ENCODE measurements at regions not wholly inside any gene's neighbourhood (a gene's known extent, or its start where the extent isn't known, plus 50 kb on each side); places are given as distances from the start of the nearest gene placed in this dataset.

DNA sequence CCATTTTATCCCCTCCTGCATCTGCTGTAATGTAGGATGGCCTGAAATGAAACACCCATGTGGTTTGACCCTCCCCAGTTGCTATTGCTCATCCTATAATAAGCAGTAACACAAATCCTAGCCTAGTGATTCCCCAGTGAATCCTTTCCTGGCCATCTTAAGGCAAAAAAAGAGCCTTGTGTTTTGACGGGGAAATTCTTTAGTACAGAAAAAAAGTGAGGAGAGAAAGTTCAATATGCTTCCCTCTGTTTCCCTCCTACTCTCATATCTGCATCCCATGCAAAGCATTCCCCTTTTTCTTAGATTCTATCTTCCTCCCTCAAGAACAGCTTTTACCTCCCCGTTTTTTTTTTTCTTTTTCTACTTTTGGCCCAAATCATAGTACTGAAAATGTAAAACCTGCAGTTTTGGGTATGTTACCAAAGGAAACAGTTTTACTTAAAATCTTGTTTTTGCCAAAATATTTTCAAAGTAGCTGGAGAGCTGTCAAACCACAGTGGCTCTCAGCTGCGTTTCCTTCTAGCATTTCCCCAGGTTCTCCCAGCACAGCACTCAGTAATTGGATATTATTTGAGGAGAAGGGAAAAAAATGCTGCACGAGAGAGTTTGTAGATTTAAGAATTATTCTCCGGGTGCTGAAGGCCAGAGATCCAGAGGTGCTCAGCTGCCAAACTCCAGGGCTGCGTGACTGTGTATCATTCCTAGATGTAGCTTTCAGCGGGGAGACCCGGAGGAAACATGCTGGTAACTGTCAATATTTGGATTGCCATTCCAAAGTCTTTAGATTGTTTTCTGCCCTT, 321.4 kb downstream of the NPR3 start:
- Mint-ChIP-seq H3K4me3 (ENCODE audit: unreplicated experiment) (no peak overlapping the region), H3K27me3 (ENCODE audit: low read depth, unreplicated experiment) (peaks cover 4% of the 10 kb centered on the region), H3K9me3 (ENCODE audit: unreplicated experiment) (peaks cover 1% of the 10 kb centered on the region), H3K4me1 (ENCODE audit: low read depth, unreplicated experiment) (no peaks in the 10 kb centered on the region), H3K27ac (ENCODE audit: unreplicated experiment) (no peak overlapping the region), H3K36me3 (ENCODE audit: low read depth, unreplicated experiment) (no peaks in the 10 kb centered on the region)
- Histone ChIP-seq H3K4me1 (ENCODE audit: insufficient read depth, low read length) (peaks cover 14% of the 10 kb centered on the region), H3K79me2 (ENCODE audit: insufficient read depth, low read length) (no peaks in the 10 kb centered on the region), H3K9ac (ENCODE audit: low read length) (peak overlapping the region; percentile 42), H3K36me3 (ENCODE audit: insufficient read depth, low read length) (no peaks in the 10 kb centered on the region), H3K4me2 (ENCODE audit: low read length) (peak overlapping the region; percentile 54), H3K27me3 (ENCODE audit: insufficient read depth, low read length) (no peaks in the 10 kb centered on the region), H3K27ac (ENCODE audit: low read depth, low read length) (peak overlapping the region; percentile 28), H3K9me3 (ENCODE audit: insufficient read depth, low read depth, low read length) (no peaks in the 10 kb centered on the region), H3K4me3 (ENCODE audit: insufficient read depth, low read depth, low read length) (no peak overlapping the region), H2AFZ (ENCODE audit: low read depth, low read length) (no peak overlapping the region), H4K20me1 (ENCODE audit: insufficient read depth, low read length) (no peaks in the 10 kb centered on the region)
- DNase-seq (ENCODE audit: low read depth) = peak; percentile 59
- no peak for TF ChIP-seq EZH2 (IDR thresholded peaks at IDR 0.05; ENCODE audit: insufficient read depth, low read length)
- TF ChIP-seq, protein P1, sequence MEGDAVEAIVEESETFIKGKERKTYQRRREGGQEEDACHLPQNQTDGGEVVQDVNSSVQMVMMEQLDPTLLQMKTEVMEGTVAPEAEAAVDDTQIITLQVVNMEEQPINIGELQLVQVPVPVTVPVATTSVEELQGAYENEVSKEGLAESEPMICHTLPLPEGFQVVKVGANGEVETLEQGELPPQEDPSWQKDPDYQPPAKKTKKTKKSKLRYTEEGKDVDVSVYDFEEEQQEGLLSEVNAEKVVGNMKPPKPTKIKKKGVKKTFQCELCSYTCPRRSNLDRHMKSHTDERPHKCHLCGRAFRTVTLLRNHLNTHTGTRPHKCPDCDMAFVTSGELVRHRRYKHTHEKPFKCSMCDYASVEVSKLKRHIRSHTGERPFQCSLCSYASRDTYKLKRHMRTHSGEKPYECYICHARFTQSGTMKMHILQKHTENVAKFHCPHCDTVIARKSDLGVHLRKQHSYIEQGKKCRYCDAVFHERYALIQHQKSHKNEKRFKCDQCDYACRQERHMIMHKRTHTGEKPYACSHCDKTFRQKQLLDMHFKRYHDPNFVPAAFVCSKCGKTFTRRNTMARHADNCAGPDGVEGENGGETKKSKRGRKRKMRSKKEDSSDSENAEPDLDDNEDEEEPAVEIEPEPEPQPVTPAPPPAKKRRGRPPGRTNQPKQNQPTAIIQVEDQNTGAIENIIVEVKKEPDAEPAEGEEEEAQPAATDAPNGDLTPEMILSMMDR (IDR thresholded peaks at IDR 0.05; ENCODE audit: insufficient read depth, low read depth, low read length) = no peak
- no peak for FAIRE-seq

DNA sequence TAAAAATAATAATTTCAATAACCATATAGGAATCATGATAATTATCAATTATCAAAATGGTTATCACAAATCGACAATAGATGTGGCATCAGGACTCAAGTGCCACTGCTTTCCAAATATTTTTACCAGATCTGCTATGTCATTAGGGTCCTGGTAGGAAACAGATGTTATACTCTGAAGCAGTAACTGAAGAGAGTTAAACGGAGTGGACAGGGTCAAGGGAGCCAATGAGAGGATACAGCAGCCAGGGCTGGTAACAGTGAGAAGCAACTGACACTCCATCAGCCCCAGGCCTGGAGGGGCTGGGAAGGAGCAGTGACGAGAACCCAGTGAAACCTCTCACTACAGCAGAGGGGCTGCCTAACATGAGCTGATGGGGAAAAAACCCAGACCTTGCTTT, 322.4 kb downstream of the NPR3 start:
- H3K4me1 Mint-ChIP-seq (ENCODE audit: low read depth, unreplicated experiment) = no peaks in the 10 kb centered on the region
- H3K4me3 ChIP-seq (ENCODE audit: insufficient read depth, low read depth, low read length) = no peak overlapping the region
- H3K4me1 ChIP-seq (ENCODE audit: insufficient read depth, low read length) = peaks cover 14% of the 10 kb centered on the region
- TF ChIP-seq, protein P1 (IDR thresholded peaks at IDR 0.05; ENCODE audit: insufficient read depth, low read depth, low read length) = no peak
- TF ChIP-seq EZH2 (IDR thresholded peaks at IDR 0.05; ENCODE audit: insufficient read depth, low read length) = no peak
- no peaks in the 10 kb centered on the region for H3K9me3 ChIP-seq (ENCODE audit: insufficient read depth, low read depth, low read length)
- no peak overlapping the region for H3K4me3 Mint-ChIP-seq (ENCODE audit: unreplicated experiment)
- H3K36me3 Mint-ChIP-seq (ENCODE audit: low read depth, unreplicated experiment) = no peaks in the 10 kb centered on the region
- no peak overlapping the region for H3K4me2 ChIP-seq (ENCODE audit: low read length)
- H3K27ac ChIP-seq (ENCODE audit: low read depth, low read length) = no peak overlapping the region
- H3K27me3 Mint-ChIP-seq (ENCODE audit: low read depth, unreplicated experiment) = no peaks in the 10 kb centered on the region
- no peak for DNase-seq (ENCODE audit: low read depth)
- H3K27me3 ChIP-seq (ENCODE audit: insufficient read depth, low read length) = no peaks in the 10 kb centered on the region
- H3K79me2 ChIP-seq (ENCODE audit: insufficient read depth, low read length) = no peaks in the 10 kb centered on the region
- H3K9ac ChIP-seq (ENCODE audit: low read length) = no peak overlapping the region
- no peak overlapping the region for H2AFZ ChIP-seq (ENCODE audit: low read depth, low read length)
- H4K20me1 ChIP-seq (ENCODE audit: insufficient read depth, low read length) = no peaks in the 10 kb centered on the region
- no peaks in the 10 kb centered on the region for H3K36me3 ChIP-seq (ENCODE audit: insufficient read depth, low read length)
- H3K27ac Mint-ChIP-seq (ENCODE audit: unreplicated experiment) = no peak overlapping the region
- H3K9me3 Mint-ChIP-seq (ENCODE audit: unreplicated experiment) = no peaks in the 10 kb centered on the region
- no peak for FAIRE-seq

DNA sequence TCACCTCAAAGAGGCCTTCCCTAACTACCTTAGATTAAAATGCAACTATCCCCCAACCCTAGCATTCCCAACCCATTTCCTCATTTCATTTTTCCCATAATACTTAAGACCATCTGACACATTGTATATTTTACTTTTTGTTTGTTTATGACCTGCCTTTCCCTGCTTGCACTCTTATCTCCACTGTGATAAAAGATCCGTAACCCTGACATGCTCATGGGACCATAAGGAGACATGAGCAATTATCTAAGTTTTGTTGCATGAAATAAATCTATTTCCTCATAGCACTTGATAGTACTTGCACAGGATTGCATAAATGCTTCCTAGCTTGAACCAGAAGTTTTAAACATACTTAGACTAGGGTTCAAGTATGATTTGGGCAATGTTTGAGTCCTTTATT, 323.7 kb downstream of the NPR3 start:
- Mint-ChIP-seq H3K36me3 (ENCODE audit: low read depth, unreplicated experiment) (no peaks in the 10 kb centered on the region), H3K4me1 (ENCODE audit: low read depth, unreplicated experiment) (no peaks in the 10 kb centered on the region), H3K27ac (ENCODE audit: unreplicated experiment) (no peak overlapping the region), H3K27me3 (ENCODE audit: low read depth, unreplicated experiment) (no peaks in the 10 kb centered on the region), H3K4me3 (ENCODE audit: unreplicated experiment) (no peak overlapping the region), H3K9me3 (ENCODE audit: unreplicated experiment) (no peaks in the 10 kb centered on the region)
- TF ChIP-seq, protein P1 (IDR thresholded peaks at IDR 0.05; ENCODE audit: insufficient read depth, low read depth, low read length) = no peak
- no peak for TF ChIP-seq EZH2 (IDR thresholded peaks at IDR 0.05; ENCODE audit: insufficient read depth, low read length)
- H3K4me1 ChIP-seq (ENCODE audit: insufficient read depth, low read length) = peaks cover 14% of the 10 kb centered on the region
- no peak overlapping the region for H3K4me2 ChIP-seq (ENCODE audit: low read length)
- no peaks in the 10 kb centered on the region for H3K79me2 ChIP-seq (ENCODE audit: insufficient read depth, low read length)
- H3K27me3 ChIP-seq (ENCODE audit: insufficient read depth, low read length) = no peaks in the 10 kb centered on the region
- no peak overlapping the region for H3K27ac ChIP-seq (ENCODE audit: low read depth, low read length)
- no peak overlapping the region for H2AFZ ChIP-seq (ENCODE audit: low read depth, low read length)
- H4K20me1 ChIP-seq (ENCODE audit: insufficient read depth, low read length) = no peaks in the 10 kb centered on the region
- DNase-seq (ENCODE audit: low read depth) = no peak
- no peak overlapping the region for H3K9ac ChIP-seq (ENCODE audit: low read length)
- no peaks in the 10 kb centered on the region for H3K9me3 ChIP-seq (ENCODE audit: insufficient read depth, low read depth, low read length)
- FAIRE-seq = no peak
- H3K36me3 ChIP-seq (ENCODE audit: insufficient read depth, low read length) = no peaks in the 10 kb centered on the region
- no peak overlapping the region for H3K4me3 ChIP-seq (ENCODE audit: insufficient read depth, low read depth, low read length)
